ENCODE measurements at regions not wholly inside any gene's neighbourhood (a gene's known extent, or its start where the extent isn't known, plus 50 kb on each side); places are given as distances from the start of the nearest gene placed in this dataset.
"Not testable (repeated sequence)": the region's sequence is repeated elsewhere in the genome, so short reads cannot be mapped to it uniquely, and the experiment has no call there.

DNA sequence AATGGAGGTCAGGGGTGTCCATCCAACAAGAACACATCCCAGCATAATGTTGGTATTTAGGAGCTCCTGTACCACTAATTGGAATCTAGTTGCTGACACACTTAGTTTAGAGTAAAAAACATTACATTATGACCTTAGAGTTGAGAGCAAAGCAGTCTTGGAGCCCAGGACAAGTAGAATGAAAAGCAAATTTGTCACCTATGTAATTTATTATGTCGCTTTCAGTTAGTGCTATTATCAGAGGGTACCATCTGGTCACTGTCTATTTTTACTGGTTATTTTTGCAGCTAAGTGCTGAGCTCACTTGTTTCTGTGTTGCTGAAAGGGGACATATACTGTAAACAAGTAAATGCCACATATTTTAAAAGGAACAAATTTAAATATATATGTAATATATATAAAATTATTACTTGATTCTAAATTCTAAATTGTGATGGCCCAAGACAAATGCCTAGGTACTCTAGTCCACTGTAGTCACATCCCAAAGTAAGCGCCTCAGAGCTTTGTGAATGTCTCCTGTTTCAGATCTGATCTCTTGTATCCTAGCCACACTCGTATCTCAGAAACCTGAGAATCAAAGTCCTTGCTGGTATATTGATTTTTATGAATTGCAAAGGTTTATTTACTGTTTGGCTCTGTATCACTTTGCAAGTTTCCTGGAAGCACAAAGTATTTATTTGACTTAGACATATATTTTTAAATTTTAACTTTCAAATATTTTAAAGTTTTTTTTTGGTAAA lies 148.6 kb upstream of the MAN1A1 start:
- ChIA-PET POLR2A (interaction anchor here (0.7 to 2.6 kb wide), 13 partner anchors 10 to 151 kb away, joined by 3 to 11 read pairs (median 4); no protein-coding TSS in a partner anchor), CTCF (ENCODE audit: unreplicated experiment) (no interaction called here)
- TF ChIP-seq, protein P1, sequence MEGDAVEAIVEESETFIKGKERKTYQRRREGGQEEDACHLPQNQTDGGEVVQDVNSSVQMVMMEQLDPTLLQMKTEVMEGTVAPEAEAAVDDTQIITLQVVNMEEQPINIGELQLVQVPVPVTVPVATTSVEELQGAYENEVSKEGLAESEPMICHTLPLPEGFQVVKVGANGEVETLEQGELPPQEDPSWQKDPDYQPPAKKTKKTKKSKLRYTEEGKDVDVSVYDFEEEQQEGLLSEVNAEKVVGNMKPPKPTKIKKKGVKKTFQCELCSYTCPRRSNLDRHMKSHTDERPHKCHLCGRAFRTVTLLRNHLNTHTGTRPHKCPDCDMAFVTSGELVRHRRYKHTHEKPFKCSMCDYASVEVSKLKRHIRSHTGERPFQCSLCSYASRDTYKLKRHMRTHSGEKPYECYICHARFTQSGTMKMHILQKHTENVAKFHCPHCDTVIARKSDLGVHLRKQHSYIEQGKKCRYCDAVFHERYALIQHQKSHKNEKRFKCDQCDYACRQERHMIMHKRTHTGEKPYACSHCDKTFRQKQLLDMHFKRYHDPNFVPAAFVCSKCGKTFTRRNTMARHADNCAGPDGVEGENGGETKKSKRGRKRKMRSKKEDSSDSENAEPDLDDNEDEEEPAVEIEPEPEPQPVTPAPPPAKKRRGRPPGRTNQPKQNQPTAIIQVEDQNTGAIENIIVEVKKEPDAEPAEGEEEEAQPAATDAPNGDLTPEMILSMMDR (conservative IDR thresholded peaks at IDR 0.05; ENCODE audit: low read length) = no peak
- TF ChIP-seq EZH2phosphoT487 (IDR thresholded peaks at IDR 0.05; ENCODE audit: borderline replicate concordance, low read depth, low read length) = no peak
- Histone ChIP-seq H4K20me1 (ENCODE audit: insufficient read depth, low read length) (no peaks in the 10 kb centered on the region), H3K9me3 (ENCODE audit: low read length) (peaks cover 7% of the 10 kb centered on the region; the same call in 1 of the 2 replicates), H3K27ac (ENCODE audit: low read depth, low read length, poor library complexity, severe bottlenecking) (no peak overlapping the region), H2AFZ (ENCODE audit: low read length) (peak overlapping the region; percentile 73), H3K4me2 (ENCODE audit: low read length) (0 out of 2 replicates have a peak overlapping the region, but pooled peaks have one; percentile 10), H3K4me1 (ENCODE audit: insufficient read depth, low read length, poor library complexity, severe bottlenecking) (peaks cover 40% of the 10 kb centered on the region), H3K36me3 (ENCODE audit: insufficient read depth, low read length) (no peaks in the 10 kb centered on the region; the same call in 1 of the 2 replicates), H3K4me3 (ENCODE audit: low read depth, low read length, poor library complexity, severe bottlenecking) (no peak overlapping the region), H3K9me2 (ENCODE audit: insufficient read depth, low read length) (no peaks in the 10 kb centered on the region), H3K79me2 (ENCODE audit: insufficient read depth, low read depth, low read length) (no peaks in the 10 kb centered on the region)
- no peak for DNase-seq (ENCODE audit: low spot score)
- no TSS peak for BruUV-seq (replicated peaks)
- intact Hi-C loops (cut with micrococcal nuclease; ENCODE audit: unreplicated experiment) = no loop called here

DNA sequence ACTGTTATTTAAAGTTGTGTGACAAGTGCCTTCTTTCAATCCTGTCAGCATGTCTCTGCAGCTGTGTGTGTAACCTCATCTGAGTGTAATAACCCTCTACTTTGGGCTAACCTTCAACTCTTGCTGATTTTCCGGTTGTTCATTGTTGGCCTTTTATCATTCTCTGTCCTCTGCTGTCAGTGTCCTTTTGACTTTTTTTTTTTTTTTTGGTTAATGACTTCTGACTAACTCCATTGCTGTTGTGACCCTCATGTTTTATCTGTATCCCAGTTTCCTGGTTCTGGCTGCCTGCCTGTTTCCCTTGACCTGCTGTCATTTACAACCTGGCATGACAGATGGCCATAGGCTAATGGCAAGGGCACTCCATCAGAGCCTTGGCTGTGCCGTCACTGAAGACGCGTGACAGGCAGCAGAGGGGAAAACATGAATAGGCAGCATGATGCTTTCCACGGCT lies 145.7 kb upstream of the MAN1A1 start:
- no TSS peak for BruUV-seq (replicated peaks)
- Histone ChIP-seq H3K4me2 (ENCODE audit: low read length) (no peak overlapping the region), H3K9me2 (ENCODE audit: insufficient read depth, low read length) (no peaks in the 10 kb centered on the region), H4K20me1 (ENCODE audit: insufficient read depth, low read length) (no peaks in the 10 kb centered on the region), H3K36me3 (ENCODE audit: insufficient read depth, low read length) (no peaks in the 10 kb centered on the region; the same call in 1 of the 2 replicates), H3K9me3 (ENCODE audit: low read length) (peaks cover 8% of the 10 kb centered on the region; the same call in 1 of the 2 replicates), H3K4me1 (ENCODE audit: insufficient read depth, low read length, poor library complexity, severe bottlenecking) (peaks cover 24% of the 10 kb centered on the region), H3K27ac (ENCODE audit: low read depth, low read length, poor library complexity, severe bottlenecking) (no peak overlapping the region), H3K79me2 (ENCODE audit: insufficient read depth, low read depth, low read length) (no peaks in the 10 kb centered on the region), H2AFZ (ENCODE audit: low read length) (peak overlapping the region; percentile 87; the same call in 1 of the 2 replicates), H3K4me3 (ENCODE audit: low read depth, low read length, poor library complexity, severe bottlenecking) (no peak overlapping the region)
- ChIA-PET POLR2A (interaction anchor here (1.5 to 3.0 kb wide), 2 partner anchors 15 to 46 kb away, joined by 5 to 9 read pairs; no protein-coding TSS in a partner anchor), CTCF (ENCODE audit: unreplicated experiment) (no interaction called here)
- intact Hi-C loops (cut with micrococcal nuclease; ENCODE audit: unreplicated experiment) = no loop called here
- no peak for DNase-seq (ENCODE audit: low spot score)
- TF ChIP-seq, protein P1 (conservative IDR thresholded peaks at IDR 0.05; ENCODE audit: low read length) = no peak
- no peak for TF ChIP-seq EZH2phosphoT487 (IDR thresholded peaks at IDR 0.05; ENCODE audit: borderline replicate concordance, low read depth, low read length)

DNA sequence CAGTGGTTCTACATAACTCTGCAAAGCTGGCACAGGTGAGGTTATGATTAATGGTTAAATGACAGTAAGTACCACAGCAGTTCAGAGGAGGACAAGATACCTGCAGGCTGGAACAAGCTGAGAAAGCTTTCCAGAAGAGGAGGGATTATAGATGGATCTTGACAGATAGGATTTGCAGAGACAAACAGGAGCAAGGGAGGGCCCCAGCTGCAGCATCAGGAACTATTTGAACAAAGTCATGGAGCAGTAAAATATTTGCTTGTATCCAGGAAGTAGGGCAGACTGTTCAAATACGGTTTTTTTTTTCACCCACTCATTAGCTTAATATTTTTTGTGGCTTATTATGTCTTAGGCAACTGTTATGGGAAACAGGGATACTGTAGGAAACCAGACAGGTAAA lies 144.4 kb upstream of the MAN1A1 start:
- no peaks in the 10 kb centered on the region for H3K79me2 ChIP-seq (ENCODE audit: insufficient read depth, low read depth, low read length)
- no peaks in the 10 kb centered on the region for H4K20me1 ChIP-seq (ENCODE audit: insufficient read depth, low read length)
- BruUV-seq (replicated peaks) = no TSS peak

DNA sequence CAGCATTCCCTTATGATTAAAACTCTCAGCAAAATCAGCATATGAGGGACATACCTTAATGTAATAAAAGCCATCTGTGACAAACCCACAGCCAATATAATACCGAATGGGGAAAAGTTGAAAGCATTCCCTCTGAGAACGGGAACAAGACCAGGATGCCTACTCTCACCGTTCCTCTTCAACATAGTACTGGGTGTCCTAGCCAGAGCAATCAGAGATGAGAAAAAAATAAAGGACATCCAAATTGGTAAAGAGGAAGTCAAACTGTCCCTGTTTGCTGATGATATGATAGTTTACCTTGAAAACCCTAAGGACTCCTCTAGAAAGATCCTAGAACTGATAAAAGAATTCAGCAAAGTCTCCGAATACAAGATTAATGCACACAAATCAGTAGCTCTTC lies 141.6 kb upstream of the MAN1A1 start:
- H3K27ac ChIP-seq (ENCODE audit: low read depth, low read length, poor library complexity, severe bottlenecking); CTCF ChIA-PET (ENCODE audit: unreplicated experiment); H4K20me1 ChIP-seq (ENCODE audit: insufficient read depth, low read length); H2AFZ ChIP-seq (ENCODE audit: low read length); H3K36me3 ChIP-seq (ENCODE audit: insufficient read depth, low read length); BruUV-seq (replicated peaks); H3K4me2 ChIP-seq (ENCODE audit: low read length); POLR2A ChIA-PET; H3K9me3 ChIP-seq (ENCODE audit: low read length); H3K79me2 ChIP-seq (ENCODE audit: insufficient read depth, low read depth, low read length); H3K9me2 ChIP-seq (ENCODE audit: insufficient read depth, low read length); intact Hi-C loops (cut with micrococcal nuclease; ENCODE audit: unreplicated experiment); DNase-seq (ENCODE audit: low spot score); H3K4me3 ChIP-seq (ENCODE audit: low read depth, low read length, poor library complexity, severe bottlenecking): not testable (repeated sequence)
- peaks cover 15% of the 10 kb centered on the region for H3K4me1 ChIP-seq (ENCODE audit: insufficient read depth, low read length, poor library complexity, severe bottlenecking)

More for the DNA sequence above, 144.4 kb upstream of the MAN1A1 start:
- Histone ChIP-seq H3K9me2 (ENCODE audit: insufficient read depth, low read length) (no peaks in the 10 kb centered on the region), H3K9me3 (ENCODE audit: low read length) (peaks cover 8% of the 10 kb centered on the region; the same call in 1 of the 2 replicates), H3K36me3 (ENCODE audit: insufficient read depth, low read length) (no peaks in the 10 kb centered on the region; the same call in 1 of the 2 replicates), H3K4me3 (ENCODE audit: low read depth, low read length, poor library complexity, severe bottlenecking) (no peak overlapping the region), H3K4me2 (ENCODE audit: low read length) (peak overlapping the region; percentile 28), H2AFZ (ENCODE audit: low read length) (peak overlapping the region; percentile 87), H3K27ac (ENCODE audit: low read depth, low read length, poor library complexity, severe bottlenecking) (no peak overlapping the region), H3K4me1 (ENCODE audit: insufficient read depth, low read length, poor library complexity, severe bottlenecking) (peaks cover 24% of the 10 kb centered on the region)
- ChIA-PET POLR2A (interaction anchor here (0.6 to 3.0 kb wide), 6 partner anchors 11 to 177 kb away, joined by 3 to 9 read pairs (median 4); no protein-coding TSS in a partner anchor), CTCF (ENCODE audit: unreplicated experiment) (no interaction called here)
- intact Hi-C loops (cut with micrococcal nuclease; ENCODE audit: unreplicated experiment) = no loop called here
- TF ChIP-seq, protein P1 (conservative IDR thresholded peaks at IDR 0.05; ENCODE audit: low read length) = no peak
- no peak for TF ChIP-seq EZH2phosphoT487 (IDR thresholded peaks at IDR 0.05; ENCODE audit: borderline replicate concordance, low read depth, low read length)
- DNase-seq (ENCODE audit: low spot score) = no peak
